Omental fat pad (tissue), 3 donors: ENCODE measurements at regions not wholly inside any gene's neighbourhood (a gene's known extent, or its start where the extent isn't known, plus 50 kb on each side); places are given as distances from the start of the nearest gene placed in this dataset.

Experiments used
- ATAC-seq: fragments of 150-250 bp; one replicate; pipeline ENCODE4 v1.9.1; 2016; ENCODE audit warnings: mild to moderate bottlenecking, moderate library complexity; ENCODE audit not compliant: low FRiP score
- DNase-seq: peaks from one replicate; pipeline ENCODE4 v3.0.0-alpha.2; 2019; ENCODE audit warnings: low spot score
- CTCF ChIP-seq, 3 donors: fragments of 450-650 bp; IDR thresholded peaks; one replicate each; pipeline ENCODE4 v1.5.1; 2016 to 2017; ENCODE audit warnings: antibody characterized with exemption in 3 of 3, mild to moderate bottlenecking in 3 of 3, moderate library complexity in 2 of 3

- TF ChIP-seq CTCF (IDR thresholded peaks at IDR 0.05) = no peak
- DNase-seq (no peak), ATAC-seq (no peak)
These were observed 163.6 kb upstream of the TLE4 start for GRCh38 chr9:79408200-79408599.

DNA sequence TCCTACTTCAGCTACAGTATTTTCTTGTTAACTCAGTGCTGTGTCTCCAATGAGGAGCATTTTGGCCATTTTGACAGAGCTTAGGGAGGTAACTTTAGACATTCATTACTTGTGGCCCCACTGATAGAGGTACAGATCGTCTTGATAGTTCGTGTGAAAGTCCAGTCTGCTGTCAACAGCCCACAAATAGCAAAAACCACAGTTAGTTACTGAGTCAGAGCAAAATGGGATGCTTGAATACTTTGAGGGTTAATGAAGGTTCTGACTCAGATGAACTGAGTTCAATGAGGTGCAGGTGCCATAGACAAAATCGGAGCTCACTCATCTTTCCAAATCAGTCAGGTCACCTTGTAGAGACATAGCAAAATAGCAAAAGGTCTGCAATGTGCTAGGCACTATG is 163.1 kb upstream of the TLE4 start:
- no peak for TF ChIP-seq CTCF (IDR thresholded peaks at IDR 0.05)
- DNase-seq (no peak), ATAC-seq (no peak)

DNA sequence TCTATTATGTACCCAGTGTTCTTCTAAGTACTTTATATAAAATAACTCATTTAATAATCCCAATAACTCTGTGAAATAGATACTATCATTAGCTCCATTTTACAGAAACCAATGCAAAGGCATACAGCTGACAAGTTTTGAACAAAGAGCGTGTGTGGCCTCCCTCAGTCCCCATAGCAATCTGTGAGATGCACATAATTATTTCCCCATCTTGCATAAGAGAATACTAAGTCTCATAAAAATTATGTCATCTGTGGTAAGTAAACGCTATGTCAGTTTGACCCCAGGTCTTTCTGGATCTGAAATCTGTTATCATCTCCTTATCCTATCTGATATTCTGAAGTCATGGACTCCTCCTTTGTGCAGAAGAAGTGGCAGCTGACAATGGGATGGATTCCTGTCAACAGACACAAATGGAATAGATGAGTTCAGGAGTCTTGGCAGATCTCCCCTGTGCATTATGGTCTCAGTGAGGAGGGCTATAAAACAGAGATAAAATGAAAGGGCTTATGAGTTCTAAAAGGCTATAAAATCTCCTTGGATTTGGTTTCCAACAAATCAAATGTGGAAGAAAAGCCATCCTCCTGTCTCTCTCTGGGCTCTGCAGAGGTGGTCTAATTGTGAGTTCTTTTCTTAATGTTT is 162.5 kb upstream of the TLE4 start:
- ATAC-seq = no peak
- no peak for DNase-seq
- TF ChIP-seq CTCF (IDR thresholded peaks at IDR 0.05) = no peak

GRCh38 chr9:79425840-79426239 is 145.9 kb upstream of the TLE4 start:
- ATAC-seq = no peak

GRCh38 chr9:79428422-79428821 is 143.3 kb upstream of the TLE4 start:
- no peak for TF ChIP-seq CTCF (IDR thresholded peaks at IDR 0.05)
- DNase-seq (no peak), ATAC-seq (no peak)

More at GRCh38 chr9:79425840-79426239, 145.9 kb upstream of the TLE4 start:
- TF ChIP-seq CTCF (IDR thresholded peaks at IDR 0.05) = no peak
- DNase-seq = no peak

DNA sequence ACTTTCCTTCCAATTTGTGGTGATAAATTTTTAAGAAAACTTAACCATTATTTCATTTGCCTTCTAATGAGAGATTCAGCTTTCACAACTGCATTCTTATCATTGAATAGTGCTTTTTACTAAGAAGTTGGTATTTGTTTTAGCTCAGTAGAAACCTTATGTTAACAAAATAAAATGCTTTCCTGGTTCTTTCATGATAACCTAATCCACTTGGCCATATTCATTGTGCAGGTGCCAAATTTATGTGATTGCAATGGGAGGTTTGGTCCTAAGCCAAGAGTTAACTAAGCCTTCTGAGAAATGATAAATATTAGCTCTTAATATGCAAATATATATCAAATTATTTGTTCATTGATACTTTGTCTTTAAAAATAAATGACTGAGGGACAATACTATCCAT is 141.1 kb upstream of the TLE4 start:
- DNase-seq = no peak
- no peak for TF ChIP-seq CTCF (IDR thresholded peaks at IDR 0.05)
- peak; percentile 19 for ATAC-seq

GRCh38 chr9:79431019-79431679 is 140.6 kb upstream of the TLE4 start:
- ATAC-seq = no peak
- TF ChIP-seq CTCF (IDR thresholded peaks at IDR 0.05) = no peak
- no peak for DNase-seq
